Gastrocnemius medialis (tissue), 4 donors: ENCODE measurements at regions not wholly inside any gene's neighbourhood (a gene's known extent, or its start where the extent isn't known, plus 50 kb on each side); places are given as distances from the start of the nearest gene placed in this dataset.

Experiments
- CTCF ChIP-seq, 5 experiments: fragments of 450-650 bp in 3 of 5; fragments of 200-600 bp in 2 of 5; sonication (generic) in 2 of 5; IDR thresholded peaks in 4 of 5; conservative IDR thresholded peaks in 1 of 5; 1 replicate in 4 of 5; 2 replicates in 1 of 5; pipeline ENCODE4 v1.5.1; 2016 to 2019; ENCODE audit warnings: antibody characterized with exemption in 5 of 5, mild to moderate bottlenecking in 3 of 5, moderate library complexity in 3 of 5
- POLR2A ChIP-seq, 2 donors: fragments of 450-650 bp; IDR thresholded peaks; one replicate each; pipeline ENCODE4 v1.6.1; 2017; ENCODE audit warnings: antibody characterized with exemption in 2 of 2, mild to moderate bottlenecking in 2 of 2, moderate library complexity in 2 of 2

DNA sequence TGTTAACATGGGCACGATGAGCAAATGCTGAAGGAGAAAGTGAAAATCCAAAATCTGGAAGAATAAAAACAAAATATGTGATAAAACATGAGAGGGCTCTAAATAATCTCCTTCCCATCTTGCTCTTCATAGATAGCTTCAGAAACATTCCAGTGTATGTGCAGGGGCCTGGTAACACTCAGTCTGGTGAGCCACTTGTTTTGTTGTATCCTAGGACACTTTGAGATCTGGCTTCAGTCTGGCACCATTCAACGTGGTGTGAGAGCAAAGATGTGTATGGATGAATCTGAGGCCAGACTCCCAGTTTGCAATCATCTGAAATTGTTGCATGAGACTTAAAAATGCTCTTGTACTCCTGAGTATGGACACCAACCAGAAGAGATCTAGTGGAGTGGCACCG lies 337.2 kb upstream of the ZNF385D start:
- TF ChIP-seq POLR2A (IDR thresholded peaks at IDR 0.05), result no peak
- TF ChIP-seq CTCF (IDR thresholded peaks at IDR 0.05 in 4 of 5, conservative IDR thresholded peaks at IDR 0.05 in 1 of 5), result no peak
